HG03103 (cell line): ENCODE measurements at regions not wholly inside any gene's neighbourhood (a gene's known extent, or its start where the extent isn't known, plus 50 kb on each side); places are given as distances from the start of the nearest gene placed in this dataset.

Experiments used
- ATAC-seq: cut with Tn5 transposase; IDR thresholded peaks from one replicate; pipeline ENCODE4 v1.9.1; 2021; ENCODE audit warnings: low read depth; ENCODE audit not compliant: unreplicated experiment

DNA sequence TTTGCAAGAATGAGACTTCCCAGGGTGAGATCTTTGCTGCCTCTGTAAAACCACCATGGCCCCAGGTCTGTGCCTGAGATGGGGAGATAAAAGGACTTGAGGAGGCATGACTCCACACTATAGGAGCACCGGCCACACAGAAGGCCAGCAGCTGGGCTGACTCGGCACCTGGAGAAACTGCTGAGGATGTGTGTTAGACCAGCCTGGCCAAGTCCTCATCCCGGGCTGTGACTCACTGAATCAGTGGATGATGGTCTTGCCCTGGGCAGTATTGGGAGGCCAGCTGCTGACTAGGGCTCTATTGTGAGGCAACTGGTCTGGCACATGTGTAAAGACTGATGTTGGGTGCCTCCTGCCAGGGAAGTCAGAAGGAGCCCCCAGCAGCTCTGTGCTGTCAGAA is 286.2 kb downstream of the ACTL7B start:
- ATAC-seq: no peak

DNA sequence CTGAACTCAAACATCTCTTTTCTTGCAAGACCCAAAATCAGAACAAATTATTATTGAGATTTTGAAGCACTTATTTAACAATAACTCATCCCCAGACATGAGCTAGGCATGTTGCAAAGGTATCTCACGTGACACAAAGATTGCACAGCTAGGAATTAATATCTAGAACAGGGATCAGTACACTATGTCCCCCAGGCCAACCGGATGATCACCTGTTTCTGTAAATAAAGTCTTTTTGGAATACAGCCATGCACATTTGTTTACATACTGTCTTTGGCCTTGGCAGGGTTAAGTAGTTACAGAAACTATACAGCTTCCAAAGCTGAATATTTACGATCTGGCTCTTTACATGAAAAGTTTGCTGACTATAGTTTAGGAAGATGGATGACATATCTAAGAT is 287.7 kb downstream of the ACTL7B start:
- ATAC-seq: no peak

DNA sequence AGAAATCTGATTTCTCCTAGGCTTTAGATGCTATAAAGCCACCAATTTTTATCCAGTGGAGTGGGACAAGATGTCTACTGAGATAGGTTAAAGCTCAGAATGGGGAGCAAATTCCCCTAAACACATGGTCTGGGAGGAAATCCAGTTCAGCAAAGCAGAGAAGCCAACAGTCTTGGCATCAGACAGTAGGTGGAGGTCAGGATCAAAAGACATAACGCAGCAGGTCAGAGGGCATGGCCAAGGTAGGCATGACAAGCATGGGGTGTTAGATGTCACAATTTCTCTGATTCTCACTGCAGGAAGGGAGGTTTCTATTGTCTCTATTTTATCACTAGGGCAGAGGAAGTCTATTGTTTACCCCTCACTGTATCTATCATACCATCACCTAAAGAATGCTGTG is 288.2 kb downstream of the ACTL7B start:
- no peak for ATAC-seq

DNA sequence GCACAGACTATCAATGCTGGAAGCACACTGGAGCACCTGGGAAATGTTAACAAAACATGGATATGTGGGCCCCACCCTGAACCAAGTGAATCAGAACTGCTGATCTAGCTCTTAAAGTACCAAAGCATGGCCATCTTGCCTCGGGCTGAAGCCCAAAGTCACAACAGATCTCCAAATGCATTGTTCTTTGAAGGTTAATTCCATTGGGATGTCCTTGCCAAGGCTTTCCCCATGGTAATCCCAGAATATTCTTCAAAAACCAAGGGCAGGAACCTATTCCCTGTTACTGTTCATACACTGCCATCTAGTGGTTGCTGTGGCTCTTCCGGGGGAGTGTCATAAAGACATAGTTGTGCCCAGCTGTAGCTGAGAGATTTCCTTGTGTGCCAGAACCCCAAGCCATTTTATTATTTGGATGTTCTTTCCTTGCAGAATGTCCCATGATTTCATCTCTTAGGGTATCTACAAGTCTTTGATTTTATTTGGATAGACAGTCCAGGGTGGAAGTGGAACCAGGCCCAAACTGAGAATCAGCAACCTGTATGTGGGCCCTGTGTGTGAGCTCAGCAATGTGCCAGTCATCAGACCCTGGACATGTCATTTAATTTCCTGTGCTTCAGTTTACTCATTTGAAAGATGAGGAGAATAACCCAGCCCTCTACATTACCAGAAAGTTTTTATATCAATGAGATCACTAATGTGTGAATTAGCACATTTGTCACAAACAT is 290.0 kb downstream of the ACTL7B start:
- ATAC-seq: peak; percentile 76

DNA sequence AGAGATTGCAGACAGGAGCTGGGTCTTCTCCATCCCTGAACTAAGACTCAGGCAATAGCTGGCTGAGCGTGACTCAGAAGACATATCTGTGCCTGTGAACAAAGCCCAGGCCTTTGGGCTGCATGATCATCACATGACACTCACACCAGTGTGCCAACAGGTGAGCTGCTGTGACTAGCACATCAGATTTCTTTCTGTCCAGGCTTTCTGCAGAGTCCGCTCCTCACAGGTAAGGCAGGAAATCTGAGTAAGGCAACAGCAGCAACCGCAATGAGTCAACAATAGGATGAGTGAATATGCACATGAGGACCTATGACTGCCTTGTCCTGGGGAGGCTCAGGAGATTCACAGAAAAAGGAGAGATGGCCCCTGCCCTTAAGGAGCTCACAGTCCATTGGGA is 293.6 kb downstream of the ACTL7B start:
- no peak for ATAC-seq

DNA sequence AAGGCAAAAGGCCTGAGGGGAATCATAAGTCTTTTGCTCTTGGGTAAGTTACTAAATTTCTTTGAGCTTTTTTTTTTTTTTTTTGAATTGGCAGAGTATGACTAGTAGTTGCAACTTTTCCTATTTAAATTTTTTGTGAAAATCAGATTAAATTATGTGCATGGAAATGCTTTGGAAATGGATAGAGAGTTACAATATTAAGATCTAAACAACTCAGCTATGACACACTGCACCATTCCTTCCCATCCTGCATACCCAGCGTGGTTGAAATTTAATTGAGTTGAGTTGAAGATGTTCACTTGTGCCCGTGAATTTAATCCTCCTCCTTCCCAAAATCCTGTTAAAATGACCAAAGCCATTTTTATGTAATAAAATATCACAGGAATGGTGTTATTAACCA is 296.4 kb downstream of the ACTL7B start:
- no peak for ATAC-seq

DNA sequence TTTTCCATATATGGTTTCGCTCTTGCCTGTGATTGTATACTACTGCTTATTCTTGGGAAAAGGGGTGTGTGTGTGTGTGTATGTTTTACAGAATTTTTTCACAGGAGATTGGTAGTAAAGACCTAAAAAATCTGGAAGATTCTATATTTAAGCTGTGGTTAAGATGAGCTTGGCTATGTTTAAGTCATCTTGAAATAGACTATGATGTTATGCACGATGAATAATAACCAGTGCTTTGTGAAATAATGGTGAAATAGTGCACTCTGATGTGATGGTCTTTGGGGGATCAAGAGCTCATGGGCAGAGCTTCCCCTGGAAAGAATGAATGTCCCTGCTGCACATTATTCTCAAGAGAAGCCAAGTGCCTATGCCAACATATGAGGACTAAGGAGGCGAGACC is 301.0 kb downstream of the ACTL7B start:
- ATAC-seq: no peak

DNA sequence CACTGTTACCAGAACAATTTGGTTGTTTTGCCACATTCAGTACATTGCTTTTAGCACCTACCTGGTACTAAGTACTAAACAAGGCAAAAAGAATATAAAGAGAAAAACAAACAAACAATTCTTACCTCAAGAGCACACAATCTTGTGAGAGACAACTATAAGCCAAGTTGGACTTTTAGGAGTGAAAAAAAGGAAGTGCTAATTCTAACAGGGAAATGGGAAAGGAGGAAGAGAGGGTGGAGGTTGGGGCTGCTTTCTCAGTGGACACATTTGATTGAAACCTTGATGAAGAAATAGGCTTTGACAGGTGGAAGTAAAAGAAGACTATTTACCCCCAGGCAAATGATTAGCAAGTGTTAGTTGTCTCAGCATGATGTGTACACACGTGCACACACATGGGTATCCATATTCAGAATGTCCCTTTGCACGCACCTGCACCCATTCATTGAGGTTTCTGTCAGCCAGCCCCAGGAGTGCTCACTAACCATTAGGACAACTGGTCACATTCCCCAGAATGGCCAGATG is 302.6 kb downstream of the ACTL7B start:
- no peak for ATAC-seq

DNA sequence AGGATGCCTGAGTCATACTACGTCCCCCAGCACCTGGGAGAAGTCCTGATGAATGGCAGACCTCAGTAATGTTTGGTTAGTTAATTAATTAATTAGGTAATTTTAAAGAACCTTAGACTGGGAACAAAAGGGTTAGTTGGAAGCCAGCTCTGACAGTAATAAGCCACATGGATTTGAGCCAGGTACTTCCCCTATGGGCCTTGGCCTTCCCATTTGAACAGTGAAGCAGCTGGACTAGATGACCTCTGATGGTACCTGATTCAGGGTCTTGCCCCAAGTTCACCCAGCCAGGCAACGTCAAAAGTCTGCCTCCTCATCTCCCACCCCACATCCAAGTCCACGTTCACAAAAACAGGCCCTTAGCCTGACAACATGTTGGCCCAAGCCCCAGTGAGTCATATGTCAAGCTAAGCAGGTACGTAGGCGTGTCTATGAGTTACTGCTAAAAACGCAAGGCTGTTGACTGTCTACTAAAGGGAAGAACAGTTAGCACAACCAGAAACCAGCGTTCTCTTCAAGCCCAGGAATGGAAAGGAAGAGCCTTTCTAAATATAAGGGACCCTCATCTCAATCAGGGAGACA is 303.2 kb downstream of the ACTL7B start:
- no peak for ATAC-seq

DNA sequence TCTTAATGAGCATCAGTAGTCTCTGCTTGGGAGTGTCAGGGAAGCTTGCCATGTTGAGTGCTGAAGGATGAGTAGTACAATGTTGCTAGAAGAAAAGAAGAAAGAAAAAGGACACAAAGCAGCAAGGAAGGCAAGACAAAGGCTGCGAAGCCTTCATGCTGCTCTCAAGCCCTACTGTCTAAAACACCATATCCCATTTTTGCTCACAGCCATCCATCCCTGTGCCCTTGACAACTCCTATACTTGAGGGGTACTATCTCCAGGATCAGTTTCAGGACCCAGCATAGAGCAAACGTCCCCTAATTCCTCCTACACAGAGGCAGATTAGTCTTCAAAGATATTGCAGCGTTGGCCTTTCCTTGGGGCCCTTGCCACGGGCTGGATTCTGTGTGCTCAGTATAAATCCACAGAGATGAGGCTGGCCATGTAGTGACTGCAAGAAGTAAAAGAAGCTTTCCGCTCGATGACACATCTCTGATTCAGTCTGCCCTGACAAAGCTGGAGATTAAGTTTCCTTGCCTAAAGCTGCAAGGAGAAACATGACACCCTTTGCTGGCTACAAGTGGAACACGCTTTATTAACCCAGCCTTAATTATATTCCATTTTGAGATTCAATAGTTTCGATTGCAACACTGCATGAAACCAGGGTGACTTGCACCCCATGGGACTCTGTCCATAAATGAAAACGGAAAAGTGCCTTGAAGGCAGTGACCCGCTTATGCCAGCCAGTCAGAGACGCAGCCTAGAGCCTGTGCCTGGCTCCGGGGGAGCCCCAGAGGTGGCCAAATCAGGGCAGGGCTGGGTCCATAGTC is 304.6 kb downstream of the ACTL7B start:
- ATAC-seq: no peak

DNA sequence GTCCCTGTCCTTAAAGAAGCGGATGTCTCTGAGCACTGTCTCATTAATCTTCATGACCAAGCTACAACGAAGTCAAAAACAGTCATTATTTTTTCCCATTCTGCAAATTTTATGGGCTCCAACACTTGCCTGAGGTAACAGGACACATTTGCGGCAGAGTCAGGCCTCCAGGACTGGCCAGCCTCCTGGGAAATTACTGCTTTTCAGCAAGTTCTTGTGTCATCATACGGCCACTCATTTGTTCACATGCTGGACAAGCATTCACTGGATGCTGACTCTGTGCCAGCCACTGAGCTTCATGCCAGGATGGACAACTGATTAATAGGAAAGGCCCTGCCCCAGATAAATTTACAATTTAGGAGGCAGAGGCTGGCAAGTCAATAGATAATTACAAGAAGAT is 305.7 kb downstream of the ACTL7B start:
- ATAC-seq: no peak

DNA sequence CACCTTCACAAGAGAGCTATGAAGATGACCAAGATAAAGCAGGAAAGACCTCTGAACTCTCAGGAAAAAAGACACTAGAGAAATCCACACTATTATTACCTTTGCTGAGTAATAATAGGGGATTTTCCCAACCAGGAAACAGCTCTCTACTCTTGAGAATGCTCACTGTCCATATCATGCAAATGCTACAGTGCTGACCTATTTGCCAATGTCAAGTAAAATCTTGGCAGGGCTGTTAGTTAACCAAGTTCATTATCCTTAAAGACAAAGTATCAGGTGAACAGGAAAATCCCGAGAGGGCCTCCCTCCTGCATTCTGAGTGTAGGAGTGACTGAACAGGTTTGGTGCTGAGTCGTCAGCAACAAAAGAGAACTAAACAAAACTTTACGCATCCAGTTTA is 306.6 kb downstream of the ACTL7B start:
- ATAC-seq: no peak

DNA sequence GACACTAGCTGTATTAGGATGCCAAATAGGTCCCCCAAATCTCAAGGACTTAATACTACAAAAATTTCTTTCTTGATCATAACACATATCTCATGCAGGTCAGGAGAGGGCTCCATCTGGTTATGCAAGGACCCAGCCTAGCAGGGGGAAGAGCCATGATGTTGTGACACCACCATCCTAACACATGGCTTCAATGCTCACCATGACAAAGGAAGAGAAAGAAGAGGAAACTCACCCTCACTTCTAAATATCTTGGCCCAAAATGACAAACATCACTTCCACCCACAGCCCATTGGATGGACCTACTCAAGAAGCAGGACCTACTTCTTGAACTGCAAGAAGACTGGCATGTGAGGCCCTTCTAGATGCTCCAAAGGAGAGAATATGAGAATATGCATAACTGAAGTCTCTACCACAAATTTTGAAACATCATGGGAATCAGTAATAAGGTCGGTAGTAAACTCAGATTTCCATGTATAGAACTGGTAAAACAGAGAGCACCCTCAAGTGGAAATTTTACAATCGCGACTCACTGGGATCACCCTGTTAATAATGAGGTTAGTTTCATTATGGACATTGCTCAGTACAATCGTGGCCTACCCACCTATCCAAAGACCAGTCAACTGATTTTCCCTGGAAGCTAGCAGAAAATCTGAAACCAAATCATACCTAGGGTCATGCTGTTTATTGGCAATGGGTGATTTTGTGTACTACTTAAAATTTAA is 308.2 kb downstream of the ACTL7B start:
- ATAC-seq: no peak

DNA sequence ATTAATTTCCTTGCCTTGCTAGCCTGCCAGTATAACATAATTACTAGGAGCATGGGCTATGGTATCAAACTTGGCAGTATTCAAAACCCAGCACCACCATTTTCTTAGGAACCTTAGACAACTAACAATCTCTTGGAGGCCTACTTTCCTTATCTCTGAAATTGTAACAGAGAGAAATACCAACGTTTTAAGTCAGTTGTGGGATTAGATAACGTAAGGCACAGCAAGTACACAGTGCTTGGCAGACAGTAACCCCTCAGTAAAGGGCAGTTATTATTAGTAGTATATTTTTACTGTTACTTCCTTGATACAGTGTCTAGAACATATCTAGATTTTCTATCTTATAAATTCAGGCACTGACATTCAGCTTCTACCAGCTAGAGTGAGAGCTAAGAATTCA is 309.6 kb downstream of the ACTL7B start:
- ATAC-seq: no peak

DNA sequence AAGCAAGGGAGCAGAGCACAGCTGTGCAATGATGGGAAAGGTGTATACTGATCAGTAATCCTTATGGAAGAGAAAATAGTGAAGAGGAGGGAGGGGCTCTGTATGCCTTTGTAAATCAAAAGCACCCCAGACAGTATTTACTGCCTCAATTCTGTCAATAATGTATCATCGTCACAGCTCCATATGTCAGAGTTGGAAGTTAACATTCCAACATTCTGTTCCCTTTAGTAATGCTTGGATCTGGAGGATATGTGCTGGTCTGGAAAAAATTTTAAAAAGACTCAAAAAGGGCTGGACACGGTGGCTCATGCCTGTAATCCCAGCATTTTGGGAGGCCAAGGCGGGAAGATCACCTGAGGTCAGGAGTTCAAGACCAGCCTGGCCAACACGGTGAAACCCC is 310.4 kb downstream of the ACTL7B start:
- ATAC-seq: no peak

DNA sequence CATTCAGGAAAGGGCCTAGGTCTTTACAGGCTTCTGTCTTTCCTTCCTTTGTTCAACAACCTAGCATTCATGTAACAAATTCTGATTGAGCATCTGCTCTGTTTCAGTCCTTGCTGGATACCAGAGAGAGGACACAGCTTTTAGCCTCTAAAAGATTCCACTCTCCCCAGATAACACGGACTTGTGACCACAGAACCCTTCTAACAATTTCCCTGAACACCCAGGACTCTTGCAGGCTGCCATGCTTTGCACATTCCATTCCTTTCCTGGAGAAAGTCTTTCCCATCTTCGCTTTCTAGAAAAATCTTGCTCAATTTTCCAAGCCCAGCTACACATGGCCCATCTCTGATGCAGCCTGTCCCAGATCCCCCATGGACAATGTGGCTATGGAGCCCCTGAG is 310.9 kb downstream of the ACTL7B start:
- no peak for ATAC-seq

DNA sequence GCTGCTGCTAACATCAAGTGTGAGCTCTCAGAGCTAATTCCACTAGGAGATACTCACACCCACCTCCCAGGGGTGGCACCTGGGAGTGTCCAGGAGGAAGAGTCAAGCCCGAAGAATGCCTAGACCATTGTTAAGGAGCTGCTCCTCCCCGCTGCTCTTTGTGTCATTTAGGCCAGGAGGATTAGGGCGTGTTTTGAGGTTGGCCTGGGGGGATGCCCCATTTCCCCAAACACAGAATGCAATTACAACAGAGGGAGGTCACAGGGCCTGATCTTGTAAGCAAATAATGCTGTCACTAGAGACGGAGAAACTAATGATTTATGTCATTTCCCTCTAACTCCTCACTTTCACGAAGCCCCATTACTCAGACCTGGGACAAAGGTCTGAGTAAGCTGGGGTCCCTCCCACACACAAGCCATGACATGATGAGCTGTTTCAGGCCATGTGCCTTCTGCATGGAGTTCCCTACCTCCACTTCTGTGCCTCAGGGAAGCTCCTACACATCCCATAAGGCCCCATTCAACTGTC is 312.5 kb downstream of the ACTL7B start:
- no peak for ATAC-seq

DNA sequence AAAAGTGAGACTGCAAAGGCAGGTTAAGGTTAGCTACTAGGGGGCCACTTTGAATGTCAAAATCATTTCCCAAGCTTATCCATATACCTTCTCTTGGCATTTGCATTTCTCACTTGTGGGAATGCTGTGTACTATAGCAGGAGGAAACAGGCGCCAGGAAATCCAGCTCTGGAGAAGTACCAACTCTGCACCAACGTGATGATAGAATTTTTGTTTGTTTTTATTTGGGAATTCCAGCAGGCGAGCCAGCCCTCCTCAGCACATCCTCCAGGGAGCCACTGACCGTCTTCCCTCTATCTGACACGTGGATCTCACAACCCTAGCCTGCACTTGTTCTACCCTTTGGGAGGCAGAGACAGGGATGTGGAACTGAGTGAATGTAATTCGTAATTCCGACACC is 318.0 kb downstream of the ACTL7B start:
- no peak for ATAC-seq

DNA sequence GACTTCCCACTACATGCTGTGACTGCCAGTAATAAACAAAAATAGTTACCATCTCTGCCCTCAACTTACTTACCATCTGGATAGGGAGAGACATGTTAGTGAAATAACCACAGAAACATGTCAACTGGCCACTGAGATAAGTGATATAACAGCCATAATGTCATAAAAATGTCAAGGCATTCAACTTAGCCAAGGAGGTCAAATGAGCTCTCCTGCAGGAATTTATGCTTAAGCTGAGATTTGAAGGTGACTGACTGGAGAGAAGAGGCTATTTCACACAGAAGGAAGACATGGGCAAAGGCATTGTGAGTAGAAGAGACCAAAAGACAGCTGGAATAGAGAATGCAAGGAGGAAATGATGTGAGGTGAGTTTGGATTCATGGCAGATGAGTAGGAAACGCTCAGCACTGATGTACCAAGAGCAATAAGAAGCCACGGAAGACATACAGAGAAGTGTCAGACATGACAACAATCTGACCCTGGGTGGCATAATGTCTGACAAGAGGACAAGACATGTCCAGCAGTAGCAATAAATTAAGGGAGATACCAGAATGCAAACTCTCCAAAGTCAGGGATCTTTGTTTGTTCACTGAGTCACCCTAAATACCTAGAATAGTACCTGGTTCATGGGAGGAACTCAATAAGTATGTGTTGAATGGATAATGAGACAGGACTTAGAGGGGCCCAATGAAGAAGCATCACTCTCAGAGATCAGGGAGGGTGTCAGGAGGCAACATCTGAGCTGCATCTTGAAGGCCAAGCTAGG is 318.8 kb downstream of the ACTL7B start:
- no peak for ATAC-seq

DNA sequence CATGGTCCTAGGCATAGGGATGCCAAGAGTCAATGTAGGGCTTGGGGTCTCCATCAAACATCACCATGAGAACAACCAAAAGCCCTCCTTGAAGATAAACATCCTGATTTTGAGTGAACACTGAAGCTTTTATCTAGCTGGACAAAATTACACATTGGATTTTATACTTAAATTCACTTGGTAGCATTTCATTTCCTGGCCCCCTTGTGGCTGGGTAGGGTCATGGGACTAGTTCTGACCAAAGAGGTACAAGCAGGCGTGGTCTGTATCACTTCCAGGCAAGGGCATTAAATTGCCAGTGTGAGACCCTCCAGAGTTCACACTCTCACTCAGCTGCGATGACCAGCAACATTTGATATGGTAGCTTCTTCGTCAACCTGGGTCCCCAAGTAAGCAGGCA is 320.3 kb downstream of the ACTL7B start:
- no peak for ATAC-seq
